Astrocyte of the hippocampus (primary cell): ENCODE measurements at regions not wholly inside any gene's neighbourhood (a gene's known extent, or its start where the extent isn't known, plus 50 kb on each side); places are given as distances from the start of the nearest gene placed in this dataset.
A peak's percentile ranks its signal among the peaks of the same experiment; 100 is the strongest.

ENCODE experiments used
- DNase-seq: peaks from one replicate; pipeline ENCODE4 v3.0.0; 2011; ENCODE audit warnings: low read depth, low spot score

GRCh38 chr19:46944918-46945628, 74.6 kb upstream of the NPAS1 start:
- DNase-seq: peak; percentile 77

GRCh38 chr19:46945694-46946489, 73.7 kb upstream of the NPAS1 start:
- no peak for DNase-seq

GRCh38 chr19:46946611-46947238, 72.9 kb upstream of the NPAS1 start:
- DNase-seq: no peak

GRCh38 chr19:46947866-46948265, 71.8 kb upstream of the NPAS1 start:
- no peak for DNase-seq

- DNase-seq: no peak
These were observed 69.0 kb upstream of the NPAS1 start for GRCh38 chr19:46950526-46951170.

- DNase-seq: peak; percentile 64
These were observed 68.3 kb upstream of the NPAS1 start for GRCh38 chr19:46951171-46951986.

GRCh38 chr19:46952874-46953273, 66.8 kb upstream of the NPAS1 start:
- DNase-seq: no peak

GRCh38 chr19:46953955-46954501, 65.6 kb upstream of the NPAS1 start:
- DNase-seq: no peak

- no peak for DNase-seq
These were observed 65.1 kb upstream of the NPAS1 start for GRCh38 chr19:46954502-46954992.

- DNase-seq: no peak
These were observed 64.4 kb upstream of the NPAS1 start for GRCh38 chr19:46954993-46955812.

- DNase-seq: no peak
These were observed 63.7 kb upstream of the NPAS1 start for GRCh38 chr19:46955813-46956371.

- no peak for DNase-seq
These were observed 61.1 kb upstream of the NPAS1 start for GRCh38 chr19:46958532-46958931.

GRCh38 chr19:46959894-46960556, 59.6 kb upstream of the NPAS1 start:
- DNase-seq: no peak

GRCh38 chr19:46962030-46962570, 57.5 kb upstream of the NPAS1 start:
- DNase-seq: no peak

- peak; percentile 86 for DNase-seq
These were observed 56.4 kb upstream of the NPAS1 start for GRCh38 chr19:46963093-46963734.

GRCh38 chr19:46967578-46968032, 52.0 kb upstream of the NPAS1 start:
- no peak for DNase-seq
